GM18907 (cell line): ENCODE measurements at regions not wholly inside any gene's neighbourhood (a gene's known extent, or its start where the extent isn't known, plus 50 kb on each side); places are given as distances from the start of the nearest gene placed in this dataset.
"Not testable (repeated sequence)": the region's sequence is repeated elsewhere in the genome, so short reads cannot be mapped to it uniquely, and the experiment has no call there.

Experiments
- ATAC-seq: cut with Tn5 transposase; IDR thresholded peaks from one replicate; pipeline ENCODE4 v1.9.1; 2021; ENCODE audit warnings: mild to moderate bottlenecking, moderate library complexity; ENCODE audit not compliant: unreplicated experiment

GRCh38 chr3:24545887-24546286 lies 51.2 kb upstream of the THRB start:
- ATAC-seq, result no peak

GRCh38 chr3:24548278-24548677 lies 53.6 kb upstream of the THRB start:
- no peak for ATAC-seq

GRCh38 chr3:24550588-24550987 lies 55.9 kb upstream of the THRB start:
- ATAC-seq, result no peak

- ATAC-seq, result no peak
Measured at GRCh38 chr3:24551626-24552025, 57.0 kb upstream of the THRB start.

GRCh38 chr3:24562895-24563294 lies 68.2 kb upstream of the THRB start:
- ATAC-seq, result peak; percentile 56

- no peak for ATAC-seq
Measured at GRCh38 chr3:24565053-24565452, 70.4 kb upstream of the THRB start.

GRCh38 chr3:24565656-24566055 lies 71.0 kb upstream of the THRB start:
- no peak for ATAC-seq

- no peak for ATAC-seq
Measured at GRCh38 chr3:24566927-24567326, 72.3 kb upstream of the THRB start.

- ATAC-seq, result not testable (repeated sequence)
Measured at GRCh38 chr3:24572409-24572808, 77.8 kb upstream of the THRB start.

- ATAC-seq, result no peak
Measured at GRCh38 chr3:24573576-24573975, 78.9 kb upstream of the THRB start.

GRCh38 chr3:24578324-24578723 lies 83.7 kb upstream of the THRB start:
- ATAC-seq, result no peak

GRCh38 chr3:24578951-24579421 lies 84.3 kb upstream of the THRB start:
- no peak for ATAC-seq

- ATAC-seq, result no peak
Measured at GRCh38 chr3:24582431-24583403, 88.1 kb upstream of the THRB start.

GRCh38 chr3:24586920-24587319 lies 92.3 kb upstream of the THRB start:
- no peak for ATAC-seq

- no peak for ATAC-seq
Measured at GRCh38 chr3:24588629-24589512, 94.2 kb upstream of the THRB start.

GRCh38 chr3:24589513-24589851 lies 94.8 kb upstream of the THRB start:
- ATAC-seq, result no peak

- ATAC-seq, result no peak
Measured at GRCh38 chr3:24589931-24590880, 95.6 kb upstream of the THRB start.

GRCh38 chr3:24591191-24591590 lies 96.5 kb upstream of the THRB start:
- no peak for ATAC-seq

- no peak for ATAC-seq
Measured at GRCh38 chr3:24591661-24592555, 97.3 kb upstream of the THRB start.

- no peak for ATAC-seq
Measured at GRCh38 chr3:24594161-24594560, 99.5 kb upstream of the THRB start.
